GM21717 (cell line): ENCODE measurements at regions not wholly inside any gene's neighbourhood (a gene's known extent, or its start where the extent isn't known, plus 50 kb on each side); places are given as distances from the start of the nearest gene placed in this dataset.

ENCODE experiments used
- ATAC-seq: cut with Tn5 transposase; IDR thresholded peaks from one replicate; pipeline ENCODE4 v1.9.1; 2021; ENCODE audit warnings: mild to moderate bottlenecking, moderate library complexity; ENCODE audit not compliant: unreplicated experiment

DNA sequence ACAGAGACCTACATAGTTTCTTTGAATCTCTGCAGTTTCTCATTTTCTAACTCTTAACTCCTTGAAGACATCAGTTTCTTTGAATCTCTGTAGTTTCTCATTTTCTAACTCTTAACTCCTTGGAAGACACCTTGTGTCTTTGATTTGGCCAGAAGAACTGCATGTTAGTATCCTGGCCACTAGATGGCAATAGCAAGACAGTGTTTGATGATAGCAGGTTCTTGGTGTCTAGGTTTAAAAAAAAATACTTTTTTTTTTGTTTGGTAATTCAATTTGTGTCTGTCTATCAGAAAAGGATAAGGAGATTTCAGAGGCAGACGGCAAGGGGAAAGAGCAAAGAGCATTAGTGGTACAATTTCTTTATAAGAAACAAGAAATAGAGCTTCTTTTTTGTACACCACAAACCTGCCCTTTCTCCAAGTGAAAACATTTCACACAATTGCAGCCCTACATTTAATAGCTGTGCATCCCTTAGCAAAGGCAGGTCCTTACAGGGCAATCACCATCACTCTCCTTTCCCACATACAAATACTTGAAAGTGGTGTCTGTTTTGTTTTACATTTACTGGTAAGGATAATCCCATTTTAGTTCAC is 1324.9 kb upstream of the CDH8 start:
- ATAC-seq: peak; percentile 80

DNA sequence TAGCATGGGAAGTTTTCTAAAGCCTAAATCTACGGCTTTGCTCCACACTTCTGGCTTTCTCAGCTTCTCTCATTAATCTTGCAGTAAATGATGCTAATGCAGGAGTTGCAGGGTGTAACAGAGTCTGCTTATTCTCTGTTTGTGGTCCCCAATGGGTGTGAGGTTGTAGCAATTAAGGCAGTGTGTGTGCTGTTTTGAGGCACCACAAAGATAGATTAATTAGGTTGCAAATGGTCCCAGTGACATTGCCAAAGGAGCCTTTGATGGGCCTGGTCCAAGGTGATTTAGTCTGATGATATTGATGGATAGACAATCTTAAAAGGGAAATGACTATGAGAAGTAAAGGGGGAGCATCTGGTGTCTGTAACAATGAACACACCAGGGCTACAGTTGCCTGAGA is 1313.7 kb upstream of the CDH8 start:
- ATAC-seq: no peak

DNA sequence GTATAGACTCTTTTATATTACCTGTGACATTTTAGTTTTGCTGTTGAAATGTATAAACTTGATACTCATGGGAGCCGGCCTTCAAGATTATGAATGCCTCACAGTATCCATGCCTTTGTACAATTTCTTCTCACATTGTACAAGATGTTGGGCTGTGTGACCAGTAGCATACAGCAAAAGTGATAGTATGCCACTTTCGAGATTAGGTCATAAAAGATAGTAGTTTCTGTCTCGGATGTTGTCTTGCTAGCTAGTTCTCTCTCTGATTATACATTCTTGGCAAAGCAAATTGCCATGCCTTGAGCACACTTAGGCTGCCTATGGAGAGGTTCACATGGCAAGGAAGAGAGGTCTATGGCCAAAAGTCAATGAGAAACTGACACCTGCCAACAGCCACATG is 1309.8 kb upstream of the CDH8 start:
- no peak for ATAC-seq

DNA sequence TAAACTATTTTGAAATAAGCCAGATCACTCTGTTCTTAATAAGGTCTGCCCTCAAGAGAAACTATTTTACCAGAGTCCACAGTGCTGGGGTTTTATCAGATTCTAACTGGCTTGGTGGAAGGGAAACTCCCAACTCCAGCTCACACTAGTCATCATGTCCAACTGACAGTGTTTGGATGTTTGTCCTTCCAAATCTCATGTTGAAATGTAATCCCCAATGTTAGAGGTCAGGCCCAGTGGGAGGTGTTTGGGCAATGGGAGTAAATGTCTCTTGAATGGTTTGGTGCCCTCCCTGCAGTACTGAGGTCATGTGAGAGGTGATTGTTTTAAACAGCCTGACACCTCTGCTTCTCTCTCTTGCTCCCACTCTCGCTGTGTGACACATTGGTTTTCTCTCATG is 1301.0 kb upstream of the CDH8 start:
- no peak for ATAC-seq

DNA sequence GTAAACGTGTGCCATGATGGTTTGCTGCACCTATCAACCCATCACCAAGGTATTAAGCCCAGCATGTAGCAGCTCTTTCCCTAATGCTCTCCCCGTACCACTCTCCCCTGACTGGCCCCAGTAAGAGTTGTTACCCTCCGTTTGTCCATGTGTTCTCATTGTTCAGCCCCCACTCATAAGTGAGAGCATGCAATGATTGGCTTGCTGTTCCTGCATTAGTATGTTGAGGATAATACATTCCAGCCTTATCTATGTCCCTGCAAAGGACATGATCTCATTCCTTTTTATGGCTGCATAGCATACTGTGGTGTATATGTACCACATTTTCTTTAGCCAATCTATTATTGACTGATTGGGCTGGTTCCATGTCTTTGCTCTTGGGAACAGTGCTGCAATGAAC is 1294.9 kb upstream of the CDH8 start:
- ATAC-seq: no peak

DNA sequence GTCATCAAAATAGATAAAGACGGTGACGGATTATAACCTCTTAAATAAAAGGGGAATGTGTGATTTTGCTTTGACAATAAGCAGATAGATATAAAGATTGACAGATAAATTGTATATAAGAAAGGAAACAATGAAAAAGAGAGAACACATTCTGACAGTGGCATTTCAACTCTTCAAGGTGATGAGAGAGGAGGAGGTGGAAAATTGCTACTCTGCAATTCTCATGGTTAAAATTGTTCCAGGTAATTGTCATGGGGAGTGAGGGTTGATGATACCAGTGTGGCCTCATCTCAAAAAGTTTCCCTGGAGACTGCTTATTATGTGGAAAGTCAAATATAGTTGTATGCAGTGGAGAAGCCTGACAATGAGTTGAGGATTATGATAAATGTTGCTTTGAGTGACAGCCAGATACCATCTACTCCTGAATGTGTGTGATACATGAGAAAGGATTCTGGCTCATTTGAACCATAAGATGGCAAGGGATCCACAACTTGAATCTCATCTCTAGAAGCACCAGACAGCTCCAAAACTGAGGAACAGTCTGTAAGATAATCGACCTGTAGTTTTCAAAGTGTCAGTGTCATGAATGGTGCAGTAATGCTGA is 1290.6 kb upstream of the CDH8 start:
- ATAC-seq: no peak

DNA sequence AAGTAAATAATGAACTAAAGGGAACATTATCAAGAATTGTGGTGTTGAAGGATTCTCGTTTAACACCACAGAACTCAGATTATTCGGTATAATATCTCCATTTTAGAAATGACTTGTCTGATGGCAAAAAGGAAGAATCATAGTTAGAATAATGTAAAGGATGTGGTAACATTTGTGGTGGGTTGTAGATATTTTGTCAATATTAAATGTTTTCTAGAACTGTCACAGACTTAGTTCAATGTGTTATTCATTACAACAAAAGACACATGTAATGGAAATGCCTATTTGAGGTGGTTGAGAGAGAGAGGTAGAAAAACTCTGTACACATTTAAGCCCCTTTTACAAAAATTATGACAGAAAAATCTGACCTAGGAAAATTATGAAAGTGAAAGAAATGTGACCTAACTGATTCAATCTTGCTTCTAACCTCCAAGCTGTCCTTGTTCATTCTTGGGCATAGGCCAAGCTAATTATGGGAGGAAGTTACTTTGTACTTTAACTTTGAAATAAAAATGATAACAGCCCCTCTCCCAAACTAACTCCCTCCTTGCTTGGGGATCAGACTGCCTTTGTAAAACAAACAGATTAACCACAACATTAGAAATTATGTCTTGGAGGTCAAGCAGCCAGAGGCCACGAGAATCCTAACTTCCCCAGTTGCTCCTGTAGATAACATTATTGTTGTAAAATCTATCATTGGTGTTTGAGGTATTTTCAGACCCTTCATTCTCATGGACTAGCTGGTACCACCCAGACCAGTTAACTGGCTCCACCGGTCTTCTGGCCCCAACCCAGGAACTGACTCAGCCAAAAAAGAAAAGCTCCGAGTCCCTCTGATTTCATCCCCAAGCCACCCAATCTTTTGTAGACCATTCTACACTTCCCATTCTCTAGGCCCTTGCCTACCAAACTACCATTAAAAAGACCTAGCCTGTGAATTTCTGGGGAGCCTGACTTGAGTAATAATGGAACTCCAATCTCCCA is 1287.8 kb upstream of the CDH8 start:
- no peak for ATAC-seq

DNA sequence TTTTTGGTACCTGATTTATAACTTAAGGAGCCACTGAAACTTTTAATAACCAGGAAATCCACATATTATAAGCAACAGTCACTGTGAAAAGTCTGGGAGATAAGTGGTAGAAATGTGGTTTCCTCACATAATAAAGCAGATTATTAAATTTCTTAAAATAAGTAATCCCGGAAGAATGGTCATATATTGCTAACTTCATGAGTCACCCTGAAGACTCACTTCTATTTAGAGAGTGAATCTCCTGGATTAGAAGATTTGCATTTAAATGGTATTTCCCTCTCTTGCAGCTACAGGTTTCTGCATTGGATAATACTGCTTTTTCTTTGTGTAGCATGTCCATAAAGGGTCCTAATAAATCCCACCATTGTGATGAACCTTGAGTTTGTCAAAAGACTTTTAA is 1286.8 kb upstream of the CDH8 start:
- no peak for ATAC-seq

DNA sequence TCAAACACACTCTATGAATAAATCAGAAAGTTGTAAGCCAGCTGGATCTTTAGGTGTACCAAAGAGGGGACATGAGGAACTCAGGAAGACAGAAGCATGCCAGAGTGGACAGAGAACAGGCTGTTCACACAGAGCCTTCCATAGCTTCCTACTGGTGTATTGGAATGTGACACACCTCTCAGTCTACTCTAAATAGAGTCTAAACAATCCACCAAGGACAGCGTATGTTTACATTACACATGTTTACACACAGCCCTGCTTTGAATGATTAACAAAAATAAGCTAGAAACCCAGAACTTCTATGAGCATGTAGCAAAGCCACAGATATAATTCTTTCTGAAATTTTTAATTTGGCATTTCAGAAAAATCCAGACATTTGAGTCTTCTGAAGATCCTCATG is 1279.0 kb upstream of the CDH8 start:
- ATAC-seq: no peak

DNA sequence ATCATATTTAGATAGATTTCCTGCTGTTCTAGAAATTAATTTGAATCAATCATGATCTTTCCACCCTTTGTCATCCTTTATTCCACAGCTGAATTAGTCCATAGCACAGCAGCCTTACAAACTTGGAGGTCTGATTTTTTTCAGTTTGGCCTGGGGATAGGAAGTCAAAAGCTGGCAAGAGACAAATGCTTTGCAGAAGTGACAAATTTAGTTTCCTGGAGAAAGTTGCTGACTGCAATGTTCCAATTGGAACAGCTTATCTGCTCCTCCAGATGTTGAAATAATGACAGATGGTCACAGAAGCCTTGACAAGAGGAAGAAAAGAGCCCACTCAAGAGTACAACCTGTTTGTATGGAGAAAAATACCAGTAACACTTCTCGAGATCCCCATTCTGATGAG is 1276.1 kb upstream of the CDH8 start:
- ATAC-seq: no peak

DNA sequence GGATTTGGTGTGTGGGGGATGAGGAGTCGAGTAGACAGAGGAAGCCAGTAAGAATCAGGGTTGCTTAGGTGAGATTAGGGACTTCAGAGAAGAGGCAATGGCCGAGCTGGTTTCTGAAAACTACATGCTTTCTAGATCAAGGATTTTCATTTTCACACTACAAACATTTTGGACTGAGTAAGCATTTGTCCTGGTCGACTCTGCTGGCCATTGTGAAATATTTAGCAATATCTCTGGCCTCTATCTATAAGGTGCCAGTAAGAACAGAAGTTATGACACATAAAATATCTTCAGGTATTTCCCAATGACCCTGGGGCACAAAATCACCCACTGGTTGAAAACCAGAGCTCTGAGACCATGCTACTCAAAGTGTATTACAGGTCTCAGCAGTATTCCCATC is 1275.1 kb upstream of the CDH8 start:
- ATAC-seq: no peak

DNA sequence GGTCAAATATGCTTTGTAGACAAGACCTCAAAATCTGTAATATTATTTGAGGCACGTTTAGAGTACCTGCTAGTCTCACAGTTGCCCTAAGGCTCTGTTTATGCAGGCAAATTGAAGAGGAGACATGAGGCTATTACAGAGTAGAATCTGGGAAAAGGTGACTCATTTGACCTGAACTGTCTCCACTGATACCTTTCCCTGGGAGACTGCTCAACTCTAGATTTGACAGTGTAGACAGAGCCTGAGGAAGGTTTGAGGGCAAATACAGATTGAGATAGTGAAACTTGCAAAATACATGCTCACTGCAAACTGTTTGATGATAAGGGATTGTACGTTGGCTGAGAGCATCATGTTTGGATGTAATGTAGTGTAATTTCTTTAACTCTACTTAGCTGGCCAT is 1266.6 kb upstream of the CDH8 start:
- ATAC-seq: no peak

DNA sequence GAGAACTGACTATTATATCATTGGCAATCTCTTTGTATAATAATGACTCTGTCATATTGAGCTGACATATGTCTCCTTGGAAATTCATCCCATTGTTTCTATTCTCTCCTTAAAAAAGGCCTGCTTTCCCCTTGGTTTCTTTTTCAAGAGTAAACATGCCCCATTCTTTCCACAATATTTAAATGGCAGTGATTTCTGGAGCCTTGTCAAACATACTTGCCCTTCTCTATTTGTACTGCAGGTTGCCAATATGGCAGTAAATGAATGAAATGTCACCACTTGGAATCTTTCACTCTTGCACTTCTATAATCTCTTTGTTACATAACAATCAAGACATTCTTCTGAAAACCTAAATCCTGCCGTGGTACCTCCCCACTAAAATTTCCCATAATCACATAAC is 1265.1 kb upstream of the CDH8 start:
- ATAC-seq: no peak

DNA sequence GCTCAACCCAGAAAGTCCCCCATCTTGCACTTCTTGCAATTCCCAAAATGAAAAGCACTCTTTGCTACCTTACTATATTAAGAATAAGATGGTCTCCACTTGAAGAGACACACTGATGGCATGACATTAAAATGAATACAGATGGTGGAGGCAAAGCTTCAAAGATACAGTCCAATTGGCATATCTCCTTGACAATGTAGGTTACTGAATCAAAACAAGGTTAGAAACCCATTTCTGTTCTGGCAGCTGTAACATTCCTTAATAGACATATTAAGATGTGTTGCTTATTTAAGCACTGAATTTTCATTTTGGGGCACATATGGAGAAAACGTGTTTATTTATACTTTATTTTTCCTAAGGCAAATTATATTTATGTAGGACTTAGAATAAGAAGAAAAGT is 1262.8 kb upstream of the CDH8 start:
- ATAC-seq: no peak

DNA sequence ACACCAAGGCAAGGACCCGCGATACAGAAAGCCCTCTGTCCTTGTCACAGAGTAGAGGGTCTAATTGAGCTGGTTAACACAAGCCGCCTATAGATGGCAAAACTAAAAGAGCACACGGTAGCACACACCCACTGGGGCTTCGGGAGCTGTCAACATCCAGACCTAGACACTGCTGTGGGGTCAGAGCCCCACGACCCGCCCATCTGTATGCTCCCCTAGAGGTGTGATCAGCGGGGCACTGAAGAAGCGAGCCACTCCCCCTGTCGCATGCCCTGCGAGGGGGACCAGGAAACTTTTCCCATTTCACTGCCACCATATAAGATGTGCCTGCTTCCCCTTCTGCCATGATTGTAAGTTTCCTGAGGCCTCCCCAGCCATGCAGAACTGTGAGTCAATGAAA is 1255.8 kb upstream of the CDH8 start:
- ATAC-seq: no peak

DNA sequence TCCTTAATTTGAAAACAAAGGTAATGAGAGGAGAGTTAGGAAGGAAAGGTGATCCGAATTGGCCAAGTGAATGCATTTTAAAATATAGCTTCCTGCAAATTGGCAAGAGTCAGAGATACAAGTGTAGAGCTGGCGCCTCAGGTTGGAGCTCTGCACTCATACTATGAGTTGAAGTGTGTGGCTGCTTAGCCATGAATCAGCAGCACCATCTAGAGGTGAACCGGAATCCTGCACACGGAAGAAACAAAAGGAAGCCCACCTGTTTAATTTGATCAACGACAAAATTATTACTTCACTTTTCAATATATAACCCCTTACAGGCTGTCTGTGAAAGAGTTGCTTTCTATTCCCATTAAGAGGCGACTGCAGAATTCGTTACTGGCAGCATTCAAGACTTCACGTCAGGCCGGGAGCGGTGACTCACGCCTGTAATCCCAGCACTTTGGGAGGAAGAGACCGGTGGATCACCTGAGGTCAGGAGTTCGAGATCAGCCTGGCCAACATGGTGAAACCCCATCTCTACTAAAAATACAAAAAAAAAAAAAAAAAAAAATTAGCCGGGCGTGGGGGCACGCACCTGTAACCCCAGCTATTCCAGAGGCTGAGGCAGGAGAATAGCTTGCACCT is 1253.7 kb upstream of the CDH8 start:
- no peak for ATAC-seq

DNA sequence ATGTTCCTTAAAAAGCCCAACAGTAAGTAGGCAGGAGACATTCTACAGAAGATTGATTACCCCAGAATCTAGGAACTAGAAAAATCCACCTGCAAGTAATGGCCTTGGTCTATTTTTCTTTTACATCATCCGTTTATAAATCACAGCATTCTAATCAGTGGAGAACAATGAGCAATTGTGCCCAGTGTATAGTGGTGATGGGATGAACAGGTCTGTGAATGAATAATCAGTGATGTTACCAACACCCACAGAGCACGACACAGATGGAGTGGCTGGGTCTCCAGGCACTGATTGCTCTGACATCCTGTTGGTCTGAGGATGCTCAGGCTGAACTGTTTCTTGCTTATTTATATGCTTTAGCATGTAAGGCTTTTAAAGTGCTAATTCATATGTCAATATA is 1251.2 kb upstream of the CDH8 start:
- no peak for ATAC-seq

DNA sequence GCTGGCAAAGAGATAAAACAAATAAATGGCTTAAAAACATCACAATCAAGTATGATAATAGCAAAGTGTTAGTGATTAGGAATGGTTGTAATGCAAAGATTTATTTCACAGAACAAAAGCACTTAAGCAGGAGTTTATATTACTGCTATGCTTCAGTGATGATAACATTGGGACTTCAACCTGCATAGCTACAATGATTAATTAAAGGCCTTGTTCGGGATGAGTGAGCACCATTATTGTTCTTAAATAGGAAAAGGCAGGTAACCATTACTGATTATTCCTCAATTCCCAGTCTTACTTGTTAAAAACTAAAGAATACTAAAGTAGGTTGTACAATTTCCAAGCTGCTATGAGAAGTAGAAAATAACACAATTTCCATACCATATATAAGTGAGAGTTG is 1247.5 kb upstream of the CDH8 start:
- ATAC-seq: no peak

DNA sequence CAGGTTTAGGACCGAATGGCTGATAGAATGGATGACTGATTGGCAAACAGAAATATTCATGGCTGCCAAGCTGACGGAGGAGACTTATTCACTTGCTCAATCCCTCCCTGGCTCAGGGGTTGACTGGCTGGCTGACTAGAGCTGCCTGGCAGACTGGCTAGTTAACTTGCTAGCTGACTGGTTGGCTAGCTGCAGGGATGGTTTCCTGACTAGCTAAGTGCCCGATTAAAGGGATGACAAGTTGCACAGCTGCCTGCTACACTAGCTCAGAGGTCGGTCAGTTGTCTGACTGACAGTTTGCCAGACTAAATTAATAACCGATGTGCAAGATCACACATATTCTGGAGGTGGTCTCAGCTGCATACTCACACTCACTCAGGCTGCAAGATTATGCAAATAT is 1208.4 kb upstream of the CDH8 start:
- ATAC-seq: no peak

DNA sequence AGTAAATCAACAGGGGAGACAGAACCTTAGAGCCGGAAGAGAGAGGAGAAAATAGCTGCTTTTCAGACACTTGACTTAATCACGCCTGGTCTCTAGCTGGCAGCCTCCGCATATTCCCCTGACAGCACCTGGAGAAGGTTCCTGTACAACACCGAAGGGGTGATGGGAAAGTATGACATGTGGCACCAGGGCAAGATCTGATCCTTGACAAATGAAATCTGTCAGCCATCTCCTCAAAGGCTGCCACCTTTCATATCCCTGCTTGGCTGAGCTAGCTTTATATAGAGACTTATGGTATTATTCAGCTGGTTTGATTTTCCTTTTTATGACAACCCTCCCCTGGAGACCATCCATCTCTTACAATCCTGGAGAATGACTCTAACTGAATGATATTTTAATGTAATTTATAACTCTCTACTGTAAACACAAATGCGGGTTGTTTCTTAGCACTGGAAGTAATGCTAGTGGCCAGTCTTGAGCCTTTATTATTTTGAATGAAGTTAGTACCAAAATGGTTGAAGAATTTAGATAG is 1205.3 kb upstream of the CDH8 start:
- ATAC-seq: no peak

DNA sequence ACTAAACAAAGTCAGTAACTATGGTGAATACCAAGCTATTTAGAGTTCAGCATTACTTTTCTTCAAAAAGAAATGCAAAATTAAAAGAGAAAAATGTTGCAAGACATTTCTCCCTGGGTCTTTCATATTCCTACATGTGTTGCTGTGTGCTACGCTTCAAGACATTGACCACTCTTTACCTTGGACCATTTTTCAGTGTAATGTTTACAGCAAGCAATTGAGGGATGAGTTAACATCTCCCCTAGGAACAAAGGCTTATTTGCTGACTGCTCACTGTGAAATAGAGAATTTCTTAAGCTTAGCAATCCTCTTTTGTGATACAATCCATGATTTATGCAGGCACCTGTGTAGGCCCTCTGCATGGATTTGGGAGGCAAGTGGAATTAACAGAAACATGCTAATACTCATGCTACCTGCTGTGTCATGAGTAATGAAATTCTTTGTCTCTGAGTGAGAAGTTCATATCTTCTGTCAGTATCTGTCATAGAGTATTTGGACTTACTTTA is 1202.9 kb upstream of the CDH8 start:
- no peak for ATAC-seq
